Thyroid gland (tissue), 4 donors: ENCODE measurements at regions not wholly inside any gene's neighbourhood (a gene's known extent, or its start where the extent isn't known, plus 50 kb on each side); places are given as distances from the start of the nearest gene placed in this dataset.

Experiments
- POLR2A ChIP-seq, 2 donors: fragments of 450-650 bp; IDR thresholded peaks; one replicate each; pipeline ENCODE4 v1.6.1; 2017; ENCODE audit warnings: antibody characterized with exemption in 2 of 2, mild to moderate bottlenecking in 2 of 2, moderate library complexity in 1 of 2
- TF ChIP-seq, protein P1 (sequence below), 6 experiments: fragments of 200-600 bp in 3 of 6; fragments of 450-650 bp in 3 of 6; sonication (generic) in 3 of 6; IDR thresholded peaks; one replicate each; pipeline ENCODE4 v1.5.1; 2016 to 2019; ENCODE audit warnings: antibody characterized with exemption in 6 of 6, mild to moderate bottlenecking in 2 of 6, inconsistent platforms in 1 of 6, moderate library complexity in 1 of 6

DNA sequence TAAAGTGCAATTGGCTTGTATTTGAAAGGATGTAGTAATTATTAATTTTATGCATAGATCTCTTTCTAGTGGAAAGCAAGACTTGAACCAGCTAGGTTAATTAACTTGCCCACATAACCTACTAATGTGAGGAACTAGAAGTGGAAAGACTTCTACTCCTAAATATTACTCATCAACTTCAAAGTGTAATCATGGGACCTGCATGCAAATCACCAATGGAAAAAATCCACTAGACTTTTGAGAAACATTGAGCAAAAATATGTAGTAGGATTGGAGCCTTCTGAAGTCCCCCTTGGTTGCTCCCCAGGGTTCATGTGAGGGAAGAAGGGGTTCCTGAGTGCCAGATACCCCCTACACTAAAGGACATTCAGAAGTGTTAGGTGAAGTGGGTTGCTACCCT lies 240.2 kb downstream of the PTEN start:
- TF ChIP-seq, protein P1, sequence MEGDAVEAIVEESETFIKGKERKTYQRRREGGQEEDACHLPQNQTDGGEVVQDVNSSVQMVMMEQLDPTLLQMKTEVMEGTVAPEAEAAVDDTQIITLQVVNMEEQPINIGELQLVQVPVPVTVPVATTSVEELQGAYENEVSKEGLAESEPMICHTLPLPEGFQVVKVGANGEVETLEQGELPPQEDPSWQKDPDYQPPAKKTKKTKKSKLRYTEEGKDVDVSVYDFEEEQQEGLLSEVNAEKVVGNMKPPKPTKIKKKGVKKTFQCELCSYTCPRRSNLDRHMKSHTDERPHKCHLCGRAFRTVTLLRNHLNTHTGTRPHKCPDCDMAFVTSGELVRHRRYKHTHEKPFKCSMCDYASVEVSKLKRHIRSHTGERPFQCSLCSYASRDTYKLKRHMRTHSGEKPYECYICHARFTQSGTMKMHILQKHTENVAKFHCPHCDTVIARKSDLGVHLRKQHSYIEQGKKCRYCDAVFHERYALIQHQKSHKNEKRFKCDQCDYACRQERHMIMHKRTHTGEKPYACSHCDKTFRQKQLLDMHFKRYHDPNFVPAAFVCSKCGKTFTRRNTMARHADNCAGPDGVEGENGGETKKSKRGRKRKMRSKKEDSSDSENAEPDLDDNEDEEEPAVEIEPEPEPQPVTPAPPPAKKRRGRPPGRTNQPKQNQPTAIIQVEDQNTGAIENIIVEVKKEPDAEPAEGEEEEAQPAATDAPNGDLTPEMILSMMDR (IDR thresholded peaks at IDR 0.05), result no peak
- no peak for TF ChIP-seq POLR2A (IDR thresholded peaks at IDR 0.05)
